ENCODE measurements at regions not wholly inside any gene's neighbourhood (a gene's known extent, or its start where the extent isn't known, plus 50 kb on each side); places are given as distances from the start of the nearest gene placed in this dataset.
"Not testable (repeated sequence)": the region's sequence is repeated elsewhere in the genome, so short reads cannot be mapped to it uniquely, and the experiment has no call there.

DNA sequence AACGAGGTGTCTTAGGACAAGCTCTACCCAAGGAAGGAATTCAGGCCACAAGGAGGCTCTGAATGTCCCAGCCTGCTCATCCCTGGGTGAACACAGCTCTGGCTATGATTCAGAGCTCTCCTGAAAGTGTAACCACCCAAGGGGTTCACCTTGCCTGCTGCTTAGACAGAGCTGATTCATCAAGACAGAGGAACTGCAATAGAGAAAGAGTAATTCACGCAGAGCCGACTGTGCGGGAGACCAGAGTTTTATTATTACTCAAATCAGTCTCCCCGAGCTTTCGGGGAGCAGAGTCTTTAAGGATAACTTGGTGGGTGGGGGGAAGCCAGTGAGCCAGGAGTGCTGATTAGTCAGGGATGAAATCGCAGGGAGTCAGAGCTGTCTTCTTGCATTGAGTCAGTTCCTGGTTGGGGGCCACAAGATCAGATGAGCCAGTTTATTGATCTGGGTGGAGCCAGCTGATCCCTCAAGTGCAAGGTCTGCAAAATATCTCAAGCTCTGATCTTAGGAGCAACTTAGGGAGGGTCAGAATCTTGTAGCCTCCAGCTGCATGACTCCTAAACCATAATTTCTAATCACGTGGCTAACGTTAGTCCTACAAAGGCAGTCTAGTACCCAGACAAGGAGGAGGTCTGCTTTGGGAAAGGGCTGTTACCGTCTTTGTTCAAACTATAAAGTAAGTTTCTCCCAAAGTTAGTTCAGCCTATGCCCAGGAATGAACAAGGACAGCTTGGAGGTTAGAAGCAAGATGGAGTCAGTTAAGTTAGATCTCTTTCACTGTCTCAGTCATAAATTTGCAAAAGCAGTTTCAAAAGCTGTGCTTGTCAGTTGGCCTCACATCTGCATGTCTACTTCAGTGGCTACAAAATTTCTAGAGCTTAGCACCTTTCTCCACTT is 123.4 kb upstream of the DAPK1 start:
- H2BK12ac ChIP-seq (ENCODE audit: low read length); H3K23ac ChIP-seq (ENCODE audit: low read length); H3K79me1 ChIP-seq (ENCODE audit: low read length); H3K27me3 ChIP-seq (ENCODE audit: insufficient read depth, low read length); H3K4me2 ChIP-seq (ENCODE audit: low read length); H3K18ac ChIP-seq (ENCODE audit: low read length); H3K36me3 ChIP-seq (ENCODE audit: control insufficient read depth in 1 of 2, insufficient read depth in 2 of 2, low read length in 2 of 2); H3K4me1 ChIP-seq (ENCODE audit: control insufficient read depth in 1 of 2, insufficient read depth in 2 of 2, low read length in 2 of 2); H2BK120ac ChIP-seq (ENCODE audit: insufficient read depth, low read length, poor library complexity); H3K79me2 ChIP-seq (ENCODE audit: control insufficient read depth, insufficient read depth, low read length, poor library complexity); H3K4me3 ChIP-seq (ENCODE audit: low read depth, low read length); H2BK5ac ChIP-seq (ENCODE audit: low read depth, low read length, poor library complexity); H4K12ac ChIP-seq (ENCODE audit: low read depth, low read length); H4K91ac ChIP-seq (ENCODE audit: low read depth, low read length); H3K27ac ChIP-seq (ENCODE audit: low read depth, low read length); H3K9ac ChIP-seq (ENCODE audit: low read length); H3K14ac ChIP-seq (ENCODE audit: low read length); H2AK5ac ChIP-seq (ENCODE audit: low read length); H3K9me3 ChIP-seq (ENCODE audit: insufficient read depth, low read depth, low read length); H4K8ac ChIP-seq (ENCODE audit: low read depth, low read length); H3K4ac ChIP-seq (ENCODE audit: low read depth, low read length); H2AFZ ChIP-seq (ENCODE audit: insufficient read depth, low read length, poor library complexity): not testable (repeated sequence)
- WGBS (ENCODE audit: extremely low coverage, insufficient coverage, insufficient read length), result no CpG with 5 or more reads among the region's 10 CpGs
- DNase-seq, result peak; percentile 12 to 37

DNA sequence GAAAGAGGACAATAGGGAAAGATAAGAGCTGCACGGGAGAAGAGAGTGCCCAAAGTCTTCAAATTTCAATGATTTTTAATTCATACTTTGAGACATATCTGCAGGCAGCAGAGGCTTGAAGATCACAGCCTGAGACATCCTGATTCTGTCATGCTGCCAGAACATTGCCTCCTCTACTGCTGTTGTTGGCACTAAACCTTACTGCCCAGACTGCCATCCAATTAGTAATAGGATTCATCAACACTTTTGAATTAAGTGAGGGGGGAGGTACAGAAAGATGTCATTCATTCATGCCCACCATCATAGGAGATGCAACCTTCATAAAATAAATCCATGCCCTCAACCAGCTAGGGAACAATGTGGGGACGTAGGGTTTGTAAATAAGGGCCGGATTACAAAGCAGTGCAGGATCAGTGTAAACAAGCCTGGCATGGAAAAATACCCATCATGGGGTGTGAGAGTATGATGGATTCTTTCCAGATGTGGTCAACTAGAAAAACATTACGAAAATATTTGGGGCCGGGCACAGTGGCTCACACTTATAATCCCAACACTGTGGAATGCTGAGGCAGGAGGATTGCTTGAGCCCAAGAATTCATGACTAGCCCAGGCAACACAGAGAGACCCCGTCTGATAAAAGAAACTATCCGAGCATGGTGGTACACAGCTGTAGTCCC is 122.1 kb upstream of the DAPK1 start:
- no peak overlapping the region for H4K12ac ChIP-seq (ENCODE audit: low read depth, low read length)
- no CpG with 5 or more reads among the region's 7 CpGs for WGBS (ENCODE audit: extremely low coverage, insufficient coverage, insufficient read length)
- H3K9ac ChIP-seq (ENCODE audit: low read length), result no peak overlapping the region
- H2BK12ac ChIP-seq (ENCODE audit: low read length), result no peak overlapping the region
- H3K4me1 ChIP-seq (ENCODE audit: control insufficient read depth in 1 of 2, insufficient read depth in 2 of 2, low read length in 2 of 2), result peaks cover 0 to 2% of the 10 kb centered on the region in 2 experiments
- H4K8ac ChIP-seq (ENCODE audit: low read depth, low read length), result no peak overlapping the region
- H3K79me2 ChIP-seq (ENCODE audit: control insufficient read depth, insufficient read depth, low read length, poor library complexity), result no peaks in the 10 kb centered on the region
- no peak overlapping the region for H4K91ac ChIP-seq (ENCODE audit: low read depth, low read length)
- no peak overlapping the region for H2BK5ac ChIP-seq (ENCODE audit: low read depth, low read length, poor library complexity)
- H3K18ac ChIP-seq (ENCODE audit: low read length), result no peak overlapping the region
- no peak overlapping the region for H3K4me2 ChIP-seq (ENCODE audit: low read length)
- no peaks in the 10 kb centered on the region for H3K36me3 ChIP-seq (ENCODE audit: control insufficient read depth in 1 of 2, insufficient read depth in 2 of 2, low read length in 2 of 2)
- H3K14ac ChIP-seq (ENCODE audit: low read length), result no peak overlapping the region
- H3K9me3 ChIP-seq (ENCODE audit: insufficient read depth, low read depth, low read length), result no peaks in the 10 kb centered on the region
- H2AFZ ChIP-seq (ENCODE audit: insufficient read depth, low read length, poor library complexity), result no peak overlapping the region
- H2BK120ac ChIP-seq (ENCODE audit: insufficient read depth, low read length, poor library complexity), result no peak overlapping the region
- no peaks in the 10 kb centered on the region for H3K79me1 ChIP-seq (ENCODE audit: low read length)
- no peak overlapping the region for H3K27ac ChIP-seq (ENCODE audit: low read depth, low read length)
- no peak overlapping the region for H3K23ac ChIP-seq (ENCODE audit: low read length)
- H3K4ac ChIP-seq (ENCODE audit: low read depth, low read length), result no peak overlapping the region
- DNase-seq, result peak; percentile 17 to 53
- H3K27me3 ChIP-seq (ENCODE audit: insufficient read depth, low read length), result no peaks in the 10 kb centered on the region
- no peak overlapping the region for H3K4me3 ChIP-seq (ENCODE audit: low read depth, low read length)
- no peak overlapping the region for H2AK5ac ChIP-seq (ENCODE audit: low read length)

GRCh38 chr9:87378676-87379075 is 119.0 kb upstream of the DAPK1 start:
- no peak overlapping the region for H3K4me3 ChIP-seq (ENCODE audit: low read depth, low read length)
- H4K12ac ChIP-seq (ENCODE audit: low read depth, low read length), result no peak overlapping the region
- no peaks in the 10 kb centered on the region for H3K79me1 ChIP-seq (ENCODE audit: low read length)
- H3K27ac ChIP-seq (ENCODE audit: low read depth, low read length), result no peak overlapping the region
- H3K4me1 ChIP-seq (ENCODE audit: control insufficient read depth in 1 of 2, insufficient read depth in 2 of 2, low read length in 2 of 2), result peaks cover 0 to 4% of the 10 kb centered on the region in 2 experiments
- no peak overlapping the region for H4K8ac ChIP-seq (ENCODE audit: low read depth, low read length)
- no peak overlapping the region for H2BK120ac ChIP-seq (ENCODE audit: insufficient read depth, low read length, poor library complexity)
- no peaks in the 10 kb centered on the region for H3K79me2 ChIP-seq (ENCODE audit: control insufficient read depth, insufficient read depth, low read length, poor library complexity)
- no peak overlapping the region for H2BK12ac ChIP-seq (ENCODE audit: low read length)
- no peak overlapping the region for H3K4ac ChIP-seq (ENCODE audit: low read depth, low read length)
- H3K36me3 ChIP-seq (ENCODE audit: control insufficient read depth in 1 of 2, insufficient read depth in 2 of 2, low read length in 2 of 2), result no peaks in the 10 kb centered on the region
- H3K4me2 ChIP-seq (ENCODE audit: low read length), result no peak overlapping the region
- H2AFZ ChIP-seq (ENCODE audit: insufficient read depth, low read length, poor library complexity), result no peak overlapping the region
- H3K23ac ChIP-seq (ENCODE audit: low read length), result no peak overlapping the region
- DNase-seq, result no peak
- no peak overlapping the region for H2BK5ac ChIP-seq (ENCODE audit: low read depth, low read length, poor library complexity)
- H3K14ac ChIP-seq (ENCODE audit: low read length), result no peak overlapping the region
- no CpG with 5 or more reads among the region's 1 CpG for WGBS (ENCODE audit: extremely low coverage, insufficient coverage, insufficient read length)
- H4K91ac ChIP-seq (ENCODE audit: low read depth, low read length), result no peak overlapping the region
- H3K18ac ChIP-seq (ENCODE audit: low read length), result no peak overlapping the region
- no peaks in the 10 kb centered on the region for H3K27me3 ChIP-seq (ENCODE audit: insufficient read depth, low read length)
- no peak overlapping the region for H3K9ac ChIP-seq (ENCODE audit: low read length)
- no peaks in the 10 kb centered on the region for H3K9me3 ChIP-seq (ENCODE audit: insufficient read depth, low read depth, low read length)
- no peak overlapping the region for H2AK5ac ChIP-seq (ENCODE audit: low read length)

GRCh38 chr9:87379300-87379699 is 118.4 kb upstream of the DAPK1 start:
- Histone ChIP-seq H2BK5ac (ENCODE audit: low read depth, low read length, poor library complexity) (no peak overlapping the region), H3K9me3 (ENCODE audit: insufficient read depth, low read depth, low read length) (no peaks in the 10 kb centered on the region), H2AK5ac (ENCODE audit: low read length) (no peak overlapping the region), H3K27me3 (ENCODE audit: insufficient read depth, low read length) (no peaks in the 10 kb centered on the region), H3K4ac (ENCODE audit: low read depth, low read length) (no peak overlapping the region), H4K91ac (ENCODE audit: low read depth, low read length) (no peak overlapping the region), H3K4me3 (ENCODE audit: low read depth, low read length) (no peak overlapping the region), H2AFZ (ENCODE audit: insufficient read depth, low read length, poor library complexity) (no peak overlapping the region), H2BK12ac (ENCODE audit: low read length) (no peak overlapping the region), H3K27ac (ENCODE audit: low read depth, low read length) (no peak overlapping the region), H3K79me2 (ENCODE audit: control insufficient read depth, insufficient read depth, low read length, poor library complexity) (no peaks in the 10 kb centered on the region), H4K8ac (ENCODE audit: low read depth, low read length) (no peak overlapping the region), H3K4me2 (ENCODE audit: low read length) (no peak overlapping the region), H4K12ac (ENCODE audit: low read depth, low read length) (no peak overlapping the region), H3K9ac (ENCODE audit: low read length) (no peak overlapping the region), H2BK120ac (ENCODE audit: insufficient read depth, low read length, poor library complexity) (no peak overlapping the region), H3K18ac (ENCODE audit: low read length) (no peak overlapping the region), H3K79me1 (ENCODE audit: low read length) (no peaks in the 10 kb centered on the region), H3K4me1 (ENCODE audit: control insufficient read depth in 1 of 2, insufficient read depth in 2 of 2, low read length in 2 of 2) (peaks cover 0 to 2% of the 10 kb centered on the region in 2 experiments), H3K14ac (ENCODE audit: low read length) (no peak overlapping the region), H3K23ac (ENCODE audit: low read length) (no peak overlapping the region), H3K36me3 (ENCODE audit: control insufficient read depth in 1 of 2, insufficient read depth in 2 of 2, low read length in 2 of 2) (no peaks in the 10 kb centered on the region)
- DNase-seq, result no peak
- WGBS (ENCODE audit: extremely low coverage, insufficient coverage, insufficient read length), result no CpG with 5 or more reads among the region's 6 CpGs
